GM19023 (cell line): ENCODE measurements at regions not wholly inside any gene's neighbourhood (a gene's known extent, or its start where the extent isn't known, plus 50 kb on each side); places are given as distances from the start of the nearest gene placed in this dataset.
"Not testable (repeated sequence)": the region's sequence is repeated elsewhere in the genome, so short reads cannot be mapped to it uniquely, and the experiment has no call there.

Source experiments
- ATAC-seq: cut with Tn5 transposase; IDR thresholded peaks from one replicate; pipeline ENCODE4 v1.9.1; 2021; ENCODE audit warnings: mild to moderate bottlenecking, moderate library complexity; ENCODE audit not compliant: unreplicated experiment

DNA sequence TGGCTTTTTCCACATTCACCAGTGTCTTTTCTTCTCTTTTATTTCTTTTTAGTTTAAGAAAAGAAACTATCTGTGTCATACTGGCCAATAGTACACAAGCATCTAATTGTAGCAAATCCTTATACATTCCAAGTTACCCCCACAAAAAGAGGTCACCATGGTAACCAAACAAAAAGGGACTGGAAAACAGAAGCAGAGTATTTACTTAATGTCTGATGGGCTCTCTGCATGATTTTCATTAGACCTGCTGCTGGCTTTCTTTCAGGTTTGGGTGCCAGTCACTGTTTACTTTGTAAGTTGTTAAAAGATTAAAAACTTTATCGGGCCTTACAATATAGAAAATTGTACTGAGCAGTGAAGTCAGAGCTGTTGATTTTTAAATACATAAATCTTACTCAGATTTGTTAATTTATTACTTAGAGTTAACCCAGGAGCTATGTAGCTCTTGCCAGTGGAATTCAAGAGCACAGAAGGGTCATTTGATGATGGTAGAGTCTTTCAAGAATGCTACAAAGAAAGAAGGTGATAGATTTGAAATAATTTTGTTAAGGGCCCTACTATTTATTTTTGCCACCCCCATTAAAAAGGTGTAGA lies 123.9 kb downstream of the BRMS1L start:
- no peak for ATAC-seq

DNA sequence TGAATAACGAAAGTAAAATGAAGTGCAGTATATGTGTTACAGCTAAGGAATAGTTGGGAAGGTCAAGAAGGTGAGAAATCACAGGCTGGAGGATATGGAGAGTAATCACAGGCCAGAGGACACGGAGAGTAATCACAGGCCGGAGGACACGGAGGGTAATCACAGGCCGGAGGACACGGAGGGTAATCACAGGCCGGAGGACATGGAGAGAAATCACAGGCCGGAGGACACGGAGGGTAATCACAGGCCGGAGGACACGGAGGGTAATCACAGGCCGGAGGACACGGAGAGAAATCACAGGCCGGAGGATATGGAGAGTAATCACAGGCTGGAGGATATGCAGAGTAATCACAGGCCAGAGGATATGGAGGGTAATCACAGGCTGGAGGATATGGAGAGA lies 121.8 kb downstream of the BRMS1L start:
- not testable (repeated sequence) for ATAC-seq

DNA sequence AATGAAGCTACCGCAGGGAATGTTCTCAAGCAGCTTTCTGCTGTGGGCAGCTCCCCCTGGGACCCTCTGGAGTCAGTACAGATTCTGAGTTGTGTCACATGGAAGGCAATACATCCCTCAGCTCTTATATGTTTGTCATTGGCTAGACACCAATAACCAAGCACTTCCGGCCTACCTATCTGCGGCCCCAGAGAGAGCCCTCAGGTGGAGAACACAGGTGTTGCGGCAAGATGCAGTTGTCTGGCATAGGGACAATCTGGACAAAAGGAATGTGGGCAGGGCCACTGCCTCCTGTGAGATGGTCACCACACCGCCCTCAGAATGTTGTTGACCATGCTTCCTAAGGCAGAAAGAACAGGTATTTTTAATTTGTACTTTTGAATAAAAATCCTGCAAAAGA lies 118.7 kb downstream of the BRMS1L start:
- ATAC-seq, result no peak

DNA sequence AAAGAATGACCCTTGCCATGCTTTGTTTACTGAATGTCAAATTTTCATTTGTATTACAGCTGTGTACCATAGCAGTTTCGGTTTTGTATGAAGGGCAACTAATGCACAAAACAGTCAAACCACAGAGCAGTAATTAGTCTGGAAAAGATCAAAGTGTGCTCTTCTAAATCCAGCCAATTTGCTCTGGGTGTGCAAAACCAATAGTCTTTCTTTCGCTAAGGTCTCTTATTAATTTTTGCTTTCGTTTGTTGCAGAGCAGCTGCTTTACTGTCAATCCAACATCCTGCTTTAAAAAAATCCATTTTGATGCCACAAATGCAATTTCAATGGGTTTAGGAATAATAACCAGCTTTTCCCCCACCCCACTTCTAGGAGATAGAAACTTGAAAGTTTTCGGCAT lies 114.2 kb downstream of the BRMS1L start:
- ATAC-seq, result peak; percentile 71

DNA sequence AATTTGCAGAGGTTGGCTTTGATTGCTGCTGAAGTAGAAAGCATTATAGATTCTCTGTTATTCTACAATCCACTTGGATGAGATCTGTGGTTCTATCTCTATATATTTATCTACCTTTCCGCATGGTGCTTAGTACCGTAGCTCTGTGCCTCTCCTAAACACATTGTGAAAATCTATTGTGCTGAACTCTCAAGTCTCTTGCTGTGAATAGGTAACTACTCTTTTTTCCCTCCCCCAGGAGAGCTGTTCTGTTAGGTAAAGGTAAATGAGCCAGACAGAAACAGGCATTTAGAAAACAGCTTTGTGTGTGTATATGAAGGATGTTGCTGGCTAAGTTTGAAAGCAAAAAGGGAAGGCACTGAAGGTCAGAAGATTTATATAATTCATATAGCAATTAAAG lies 112.6 kb downstream of the BRMS1L start:
- no peak for ATAC-seq

DNA sequence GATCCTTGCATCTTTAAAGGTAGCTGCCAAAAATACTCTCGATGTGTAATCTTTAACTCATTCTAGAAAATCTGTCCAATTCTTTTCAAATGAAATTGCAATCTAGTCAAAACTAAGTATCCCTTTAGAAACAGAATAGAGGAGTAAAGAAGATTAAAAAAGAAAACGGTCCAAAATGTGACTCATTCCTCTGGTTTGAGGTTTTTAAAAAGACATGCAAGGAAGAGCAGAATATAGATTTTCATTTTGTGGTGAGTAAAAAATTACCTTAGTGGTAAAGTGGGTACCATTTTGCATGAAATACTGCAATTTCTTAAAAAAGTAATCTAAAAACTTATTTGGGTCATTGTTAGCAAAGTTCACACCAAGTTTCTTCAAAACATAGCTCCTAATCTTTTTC lies 108.4 kb downstream of the BRMS1L start:
- ATAC-seq, result peak; percentile 41

DNA sequence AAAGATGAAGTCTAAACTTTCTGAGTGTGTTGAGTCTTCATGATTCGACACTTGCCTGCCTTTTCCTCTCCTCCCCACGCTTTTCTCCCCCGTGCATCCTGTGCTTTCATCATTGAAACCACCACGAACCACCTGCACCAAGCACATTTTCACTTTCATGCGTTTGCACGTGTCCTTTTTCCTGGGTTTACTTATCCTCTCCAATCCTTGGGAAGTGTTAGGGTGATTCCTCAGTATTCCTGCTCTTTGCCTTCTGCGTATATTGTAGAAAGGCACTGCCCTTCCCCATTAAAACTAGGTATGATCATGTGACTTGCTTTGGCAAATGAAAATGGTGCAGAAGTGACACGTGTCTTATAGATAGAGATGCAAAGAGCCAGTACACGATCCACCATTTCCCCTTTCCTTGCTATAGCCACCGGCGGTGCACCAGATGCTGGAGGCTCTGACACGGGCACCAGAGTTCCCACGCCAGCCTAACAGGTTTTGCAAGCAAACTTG lies 106.6 kb downstream of the BRMS1L start:
- peak; percentile 69 for ATAC-seq

DNA sequence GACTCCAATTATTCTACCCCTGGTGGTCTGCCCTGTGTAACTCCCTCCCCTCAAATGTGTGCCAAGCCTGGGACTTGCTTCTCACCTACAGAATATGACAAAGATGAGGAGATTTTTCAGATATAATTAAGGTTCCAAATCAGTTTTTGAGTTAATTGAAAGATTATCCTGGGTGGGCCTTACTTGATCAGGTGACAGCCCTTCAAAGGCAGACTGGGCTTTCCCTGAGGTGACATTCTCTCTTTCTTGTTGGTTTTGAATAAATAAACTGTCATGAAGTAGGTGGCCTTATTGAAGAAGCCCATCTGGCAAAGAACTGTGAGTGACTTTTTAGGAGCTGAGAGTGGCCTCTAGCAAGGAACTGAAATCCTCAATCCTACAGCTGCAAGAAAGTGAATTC lies 106.0 kb downstream of the BRMS1L start:
- peak; percentile 42 for ATAC-seq

DNA sequence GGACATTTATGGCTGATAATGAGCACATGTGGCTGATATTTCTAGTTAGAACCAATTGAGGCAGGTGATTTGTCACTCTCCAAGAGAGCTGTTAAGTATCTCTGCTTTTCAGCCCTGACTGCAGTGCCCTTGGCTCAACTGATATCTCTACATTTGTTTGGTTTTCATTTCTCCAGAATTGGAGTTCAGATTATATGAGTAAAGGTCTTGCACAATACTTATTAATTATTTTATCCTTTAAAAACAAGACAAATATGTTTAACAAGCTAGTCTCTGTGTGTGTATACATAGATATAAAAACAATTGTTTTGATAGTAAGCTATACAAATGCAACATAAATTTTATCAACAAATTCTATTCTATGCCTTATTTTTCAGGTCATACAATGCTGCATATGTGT lies 105.2 kb downstream of the BRMS1L start:
- no peak for ATAC-seq

DNA sequence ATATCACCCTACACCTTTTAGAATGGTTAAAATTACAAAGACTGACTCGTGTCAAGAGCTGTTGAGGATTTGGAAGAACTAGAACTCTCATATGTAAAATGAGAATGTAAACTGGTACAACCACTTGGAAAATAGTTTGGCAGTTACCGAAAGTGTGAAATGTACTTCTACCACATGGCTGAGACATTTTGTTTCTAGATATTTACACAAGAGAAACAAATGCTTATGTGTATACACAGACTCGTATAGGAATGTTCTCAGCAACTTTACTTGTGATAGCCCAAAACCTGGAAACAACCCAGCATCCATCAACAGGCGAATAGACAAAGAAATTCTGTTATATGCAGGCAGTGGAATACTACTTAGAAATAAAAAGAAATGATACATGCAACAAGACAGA lies 103.0 kb downstream of the BRMS1L start:
- no peak for ATAC-seq

DNA sequence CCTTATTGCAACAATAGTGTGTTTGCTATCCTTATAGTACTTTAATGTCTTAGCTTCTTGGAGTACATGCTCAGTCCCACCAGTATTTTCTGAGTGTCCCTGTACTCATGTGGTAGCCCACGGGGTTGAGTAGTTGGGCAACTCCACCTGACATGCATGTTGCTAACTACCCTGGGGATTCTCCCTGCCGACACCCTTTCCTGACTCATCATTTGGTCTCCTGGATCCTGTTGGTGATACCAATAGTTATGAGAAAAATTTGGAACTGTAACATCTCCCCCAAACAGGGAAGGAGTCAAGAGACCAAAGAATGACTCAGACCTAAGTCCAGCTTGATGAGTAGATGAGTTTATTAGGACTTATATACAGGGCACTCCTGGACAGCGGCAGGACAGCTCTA lies 101.6 kb downstream of the BRMS1L start:
- no peak for ATAC-seq

DNA sequence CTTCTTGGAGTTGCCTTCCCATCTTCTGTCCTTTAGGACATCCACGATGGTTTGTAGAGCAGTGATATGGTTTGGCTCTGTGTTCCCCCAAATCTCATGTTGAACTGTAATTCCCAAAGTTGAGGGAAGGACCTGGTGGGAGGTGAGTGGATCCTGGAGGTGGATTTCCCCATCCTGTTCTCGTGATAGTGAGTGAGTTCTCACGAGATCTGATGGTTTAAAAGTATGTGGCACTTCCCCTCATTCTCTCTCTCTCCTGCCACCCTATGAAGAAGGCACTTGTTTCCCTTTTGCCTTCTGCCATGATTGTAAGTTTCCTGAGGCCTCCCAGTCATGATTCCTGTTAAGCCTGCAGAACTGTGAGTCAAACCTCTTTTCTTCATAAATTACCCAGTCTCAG lies 99.2 kb downstream of the BRMS1L start:
- no peak for ATAC-seq

DNA sequence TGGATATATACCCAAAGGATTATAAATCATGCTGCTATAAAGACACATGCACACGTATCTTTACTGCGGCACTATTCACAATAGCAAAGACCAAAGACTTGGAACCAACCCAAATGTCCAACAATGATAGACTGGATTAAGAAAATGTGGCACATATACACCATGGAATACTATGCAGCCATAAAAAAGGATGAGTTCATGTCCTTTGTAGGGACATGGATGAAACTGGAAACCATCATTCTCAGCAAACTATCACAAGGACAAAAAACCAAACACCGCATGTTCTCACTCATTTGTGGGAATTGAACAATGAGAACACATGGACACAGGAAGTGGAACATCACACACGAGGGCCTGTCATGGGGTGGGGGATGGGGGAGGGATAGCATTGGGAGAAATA lies 96.5 kb downstream of the BRMS1L start:
- not testable (repeated sequence) for ATAC-seq

DNA sequence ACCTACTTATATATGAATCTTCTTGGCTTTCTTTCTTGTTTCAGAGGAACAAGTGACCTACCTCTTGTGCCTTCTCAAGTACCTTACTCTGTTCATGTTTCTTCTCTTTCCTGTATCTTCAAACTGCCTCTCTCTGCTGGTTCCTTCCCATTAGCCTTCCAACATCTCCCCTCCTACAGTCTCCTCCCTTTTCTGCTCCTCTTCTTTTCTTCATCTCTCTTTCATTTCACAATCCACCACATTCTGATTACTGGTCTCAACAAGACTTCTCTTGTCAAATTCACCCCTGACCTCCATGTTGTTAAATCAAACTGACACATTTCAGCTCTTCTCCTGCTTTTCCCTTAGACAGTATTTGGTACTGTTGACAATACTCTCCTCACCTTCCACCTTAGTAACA lies 95.6 kb downstream of the BRMS1L start:
- ATAC-seq, result no peak
